Stimulated activated CD8-positive, alpha-beta memory T cell treated with anti-CD3 and anti-CD28 coated beads, Interleukin-4, amount 100 ng/mL, for 1 hour (primary cell): ENCODE measurements at regions not wholly inside any gene's neighbourhood (a gene's known extent, or its start where the extent isn't known, plus 50 kb on each side); places are given as distances from the start of the nearest gene placed in this dataset.
"Not testable (repeated sequence)": the region's sequence is repeated elsewhere in the genome, so short reads cannot be mapped to it uniquely, and the experiment has no call there.

ENCODE experiments used
- DNase-seq, 2 donors: peaks; one replicate each; pipeline ENCODE4 v3.0.0-alpha.2; 2020; ENCODE audit warnings: low read depth in 2 of 2, low spot score in 1 of 2

GRCh38 chr15:38726187-38726586, 161.6 kb upstream of the RASGRP1 start:
- no peak for DNase-seq

GRCh38 chr15:38733331-38733730, 168.7 kb upstream of the RASGRP1 start:
- DNase-seq = no peak

- DNase-seq = no peak
These were observed 175.6 kb upstream of the RASGRP1 start for GRCh38 chr15:38740206-38740605.

GRCh38 chr15:38743147-38743546, 178.5 kb upstream of the RASGRP1 start:
- no peak for DNase-seq

- DNase-seq = no peak
These were observed 180.5 kb upstream of the RASGRP1 start for GRCh38 chr15:38745126-38745525.

- DNase-seq = no peak
These were observed 181.0 kb upstream of the RASGRP1 start for GRCh38 chr15:38745626-38746025.

GRCh38 chr15:38746211-38746610, 181.6 kb upstream of the RASGRP1 start:
- no peak for DNase-seq

- DNase-seq = no peak
These were observed 184.1 kb upstream of the RASGRP1 start for GRCh38 chr15:38748710-38749109.

- DNase-seq = no peak
These were observed 186.2 kb upstream of the RASGRP1 start for GRCh38 chr15:38750786-38751185.

- no peak for DNase-seq
These were observed 191.1 kb upstream of the RASGRP1 start for GRCh38 chr15:38755718-38756117.

GRCh38 chr15:38756441-38756840, 191.8 kb upstream of the RASGRP1 start:
- DNase-seq = no peak

GRCh38 chr15:38758043-38758442, 193.4 kb upstream of the RASGRP1 start:
- DNase-seq = no peak

- DNase-seq = no peak
These were observed 197.1 kb upstream of the RASGRP1 start for GRCh38 chr15:38761681-38762080.

GRCh38 chr15:38768970-38769369, 204.4 kb upstream of the RASGRP1 start:
- no peak for DNase-seq

GRCh38 chr15:38769492-38769891, 204.9 kb upstream of the RASGRP1 start:
- no peak for DNase-seq

GRCh38 chr15:38774076-38774475, 209.5 kb upstream of the RASGRP1 start:
- DNase-seq = not testable (repeated sequence)

GRCh38 chr15:38781196-38781595, 216.6 kb upstream of the RASGRP1 start:
- no peak for DNase-seq

- DNase-seq = no peak
These were observed 217.5 kb upstream of the RASGRP1 start for GRCh38 chr15:38782156-38782555.

- DNase-seq = no peak
These were observed 224.3 kb upstream of the RASGRP1 start for GRCh38 chr15:38788918-38789317.

GRCh38 chr15:38789566-38789965, 225.0 kb upstream of the RASGRP1 start:
- no peak for DNase-seq

- no peak for DNase-seq
These were observed 228.7 kb upstream of the RASGRP1 start for GRCh38 chr15:38793206-38793810.

- no peak for DNase-seq
These were observed 231.0 kb upstream of the RASGRP1 start for GRCh38 chr15:38795471-38796245.

GRCh38 chr15:38796589-38796988, 232.0 kb upstream of the RASGRP1 start:
- no peak for DNase-seq
